BJ (cell line): ENCODE measurements at regions not wholly inside any gene's neighbourhood (a gene's known extent, or its start where the extent isn't known, plus 50 kb on each side); places are given as distances from the start of the nearest gene placed in this dataset.

ENCODE experiments used
- CTCF ChIA-PET: fragments of 350-600 bp; formaldehyde crosslinking; extraction: SDS; loops from one replicate; lab custom pipeline; 2021; ENCODE audit warnings: antibody characterized with exemption, inconsistent platforms; lab: Yijun Ruan, JAX
- POLR2A ChIA-PET: fragments of 300-600 bp; sonication (Branson Sonifier 250); formaldehyde crosslinking; extraction: SDS; loops from one replicate; lab custom pipeline; 2021; ENCODE audit warnings: antibody characterized with exemption; lab: Charles Lee
- DNase-seq: peaks from one replicate; pipeline ENCODE4 v3.0.0-alpha.2; 2011; ENCODE audit warnings: low read depth
- H3K27me3 ChIP-seq: 2 replicates; pipeline ENCODE4 v1.6.0; 2011; ENCODE audit warnings: low read length; ENCODE audit not compliant: control insufficient read depth, insufficient read depth
- H3K36me3 ChIP-seq: 2 replicates; pipeline ENCODE4 v1.5.1; 2011; ENCODE audit warnings: low read length; ENCODE audit not compliant: control insufficient read depth, insufficient read depth
- H3K4me3 ChIP-seq: 2 replicates; pipeline ENCODE4 v1.5.1; 2011; ENCODE audit warnings: low read depth, mild to moderate bottlenecking, control low read depth, low read length
- CTCF ChIP-seq: IDR thresholded peaks from 2 replicates; pipeline ENCODE4 v1.5.1; 2011; ENCODE audit warnings: low read depth, mild to moderate bottlenecking, control low read depth, inconsistent platforms, low read length, moderate library complexity; ENCODE audit not compliant: insufficient read depth

GRCh38 chr9:75369989-75370388 is 281.7 kb downstream of the OSTF1 start:
- no peak for DNase-seq
- CTCF ChIA-PET = no interaction called here
- Histone ChIP-seq H3K27me3 (no peaks in the 10 kb centered on the region), H3K4me3 (no peak overlapping the region), H3K36me3 (no peaks in the 10 kb centered on the region)
- POLR2A ChIA-PET = no interaction called here
- no peak for TF ChIP-seq CTCF

- Histone ChIP-seq H3K4me3 (no peak overlapping the region), H3K36me3 (no peaks in the 10 kb centered on the region), H3K27me3 (no peaks in the 10 kb centered on the region)
- ChIA-PET CTCF (no interaction called here), POLR2A (no interaction called here)
- TF ChIP-seq CTCF = no peak
- no peak for DNase-seq
These were observed 284.4 kb downstream of the OSTF1 start for GRCh38 chr9:75372499-75373268.

GRCh38 chr9:75376680-75377254 is 288.5 kb downstream of the OSTF1 start:
- ChIA-PET POLR2A (no interaction called here), CTCF (no interaction called here)
- TF ChIP-seq CTCF = no peak
- H3K27me3 ChIP-seq = no peaks in the 10 kb centered on the region
- no peak for DNase-seq
- H3K4me3 ChIP-seq = no peak overlapping the region
- H3K36me3 ChIP-seq = no peaks in the 10 kb centered on the region

- TF ChIP-seq CTCF = no peak
- no peak for DNase-seq
- no peaks in the 10 kb centered on the region for H3K36me3 ChIP-seq
- no peak overlapping the region for H3K4me3 ChIP-seq
- H3K27me3 ChIP-seq = no peaks in the 10 kb centered on the region
- CTCF ChIA-PET = no interaction called here
- POLR2A ChIA-PET = no interaction called here
These were observed 289.7 kb downstream of the OSTF1 start for GRCh38 chr9:75378036-75378435.

- Histone ChIP-seq H3K27me3 (no peaks in the 10 kb centered on the region), H3K36me3 (no peaks in the 10 kb centered on the region), H3K4me3 (no peak overlapping the region)
- CTCF ChIA-PET = no interaction called here
- POLR2A ChIA-PET = no interaction called here
- DNase-seq = no peak
- TF ChIP-seq CTCF = no peak
These were observed 290.6 kb downstream of the OSTF1 start for GRCh38 chr9:75378926-75379325.
